GM21390 (cell line): ENCODE measurements at regions not wholly inside any gene's neighbourhood (a gene's known extent, or its start where the extent isn't known, plus 50 kb on each side); places are given as distances from the start of the nearest gene placed in this dataset.
"Not testable (repeated sequence)": the region's sequence is repeated elsewhere in the genome, so short reads cannot be mapped to it uniquely, and the experiment has no call there.

Experiments
- ATAC-seq: cut with Tn5 transposase; IDR thresholded peaks from one replicate; pipeline ENCODE4 v1.9.1; 2021; ENCODE audit not compliant: unreplicated experiment

- peak; percentile 77 for ATAC-seq
Observed at GRCh38 chr9:81083854-81084512, 605.4 kb downstream of the TLE1 start.

GRCh38 chr9:81083067-81083466, 606.3 kb downstream of the TLE1 start:
- no peak for ATAC-seq

- no peak for ATAC-seq
Observed at GRCh38 chr9:81082221-81082620, 607.1 kb downstream of the TLE1 start.

GRCh38 chr9:81080900-81081299, 608.4 kb downstream of the TLE1 start:
- no peak for ATAC-seq

- no peak for ATAC-seq
Observed at GRCh38 chr9:81080185-81080584, 609.2 kb downstream of the TLE1 start.

GRCh38 chr9:81079055-81079454, 610.3 kb downstream of the TLE1 start:
- no peak for ATAC-seq

GRCh38 chr9:81078555-81078954, 610.8 kb downstream of the TLE1 start:
- ATAC-seq: no peak

- ATAC-seq: peak; percentile 84
Observed at GRCh38 chr9:81077572-81077971, 611.8 kb downstream of the TLE1 start.

GRCh38 chr9:81076131-81076530, 613.2 kb downstream of the TLE1 start:
- ATAC-seq: no peak

GRCh38 chr9:81074221-81074620, 615.1 kb downstream of the TLE1 start:
- ATAC-seq: no peak

GRCh38 chr9:81073821-81074220, 615.5 kb downstream of the TLE1 start:
- no peak for ATAC-seq

GRCh38 chr9:81072758-81073157, 616.6 kb downstream of the TLE1 start:
- no peak for ATAC-seq

- no peak for ATAC-seq
Observed at GRCh38 chr9:81071108-81071507, 618.2 kb downstream of the TLE1 start.

GRCh38 chr9:81070689-81071088, 618.7 kb downstream of the TLE1 start:
- ATAC-seq: no peak

- ATAC-seq: no peak
Observed at GRCh38 chr9:81069923-81070322, 619.4 kb downstream of the TLE1 start.

- ATAC-seq: no peak
Observed at GRCh38 chr9:81069038-81069795, 620.1 kb downstream of the TLE1 start.

- ATAC-seq: not testable (repeated sequence)
Observed at GRCh38 chr9:81062995-81063394, 626.4 kb downstream of the TLE1 start.

- ATAC-seq: no peak
Observed at GRCh38 chr9:81058782-81059181, 630.6 kb downstream of the TLE1 start.

GRCh38 chr9:81053298-81054025, 635.9 kb downstream of the TLE1 start:
- no peak for ATAC-seq

- no peak for ATAC-seq
Observed at GRCh38 chr9:81052846-81053245, 636.5 kb downstream of the TLE1 start.

- no peak for ATAC-seq
Observed at GRCh38 chr9:81047280-81047679, 642.1 kb downstream of the TLE1 start.

GRCh38 chr9:81045658-81046057, 643.7 kb downstream of the TLE1 start:
- no peak for ATAC-seq
